Neural cell (in vitro differentiated cells): ENCODE measurements at regions not wholly inside any gene's neighbourhood (a gene's known extent, or its start where the extent isn't known, plus 50 kb on each side); places are given as distances from the start of the nearest gene placed in this dataset.

Experiments used
- H2AFZ ChIP-seq: fragments of 200-600, 300-800 bp; sonication (generic), shearing (Covaris generic); 2 replicates; pipeline ENCODE4 v1.6.0; 2014; ENCODE audit warnings: low read depth, mild to moderate bottlenecking, antibody characterized with exemption, low read length, moderate library complexity
- H3F3A ChIP-seq: fragments of 200-600 bp; shearing (Covaris generic); 2 replicates; pipeline ENCODE4 v1.6.1; 2016; ENCODE audit warnings: mild to moderate bottlenecking, moderate library complexity, mixed read lengths, antibody characterized with exemption, low read length; ENCODE audit not compliant: insufficient read depth, poor library complexity, severe bottlenecking
- H3K27ac ChIP-seq: fragments of 200-600, 300-800 bp; sonication (generic), shearing (Covaris generic); 2 replicates; pipeline ENCODE4 v1.5.1; 2014; ENCODE audit warnings: mild to moderate bottlenecking, low read length, moderate library complexity
- H3K27me3 ChIP-seq: fragments of 300-800, 200-600 bp; sonication (generic), shearing (Covaris generic); 2 replicates; pipeline ENCODE4 v1.6.0; 2014; ENCODE audit warnings: mild to moderate bottlenecking, low read depth, low read length, moderate library complexity; ENCODE audit not compliant: insufficient read depth
- H3K36me3 ChIP-seq: fragments of 300-800, 200-600 bp; sonication (generic), shearing (Covaris generic); 2 replicates; pipeline ENCODE4 v1.5.1; 2014; ENCODE audit warnings: mild to moderate bottlenecking, antibody characterized with exemption, low read length, moderate library complexity; ENCODE audit not compliant: insufficient read depth
- H3K4me2 ChIP-seq: fragments of 300-800, 200-600 bp; sonication (generic), shearing (Covaris generic); 2 replicates; pipeline ENCODE4 v1.6.0; 2014; ENCODE audit warnings: mild to moderate bottlenecking, low read length
- H3K4me3 ChIP-seq: fragments of 300-800, 200-600 bp; sonication (generic), shearing (Covaris generic); 2 replicates; pipeline ENCODE4 v1.5.1; 2014; ENCODE audit warnings: mild to moderate bottlenecking, low read length, moderate library complexity
- H3K79me2 ChIP-seq: fragments of 200-600 bp; shearing (Covaris generic); replicated peaks from 2 replicates; pipeline ENCODE4 v1.6.0; 2014; ENCODE audit warnings: mild to moderate bottlenecking, low read length, moderate library complexity; ENCODE audit not compliant: insufficient read depth
- H3K9ac ChIP-seq: fragments of 300-800, 200-600 bp; sonication (generic), shearing (Covaris generic); 2 replicates; pipeline ENCODE4 v1.6.1; 2016; ENCODE audit warnings: mild to moderate bottlenecking, low read length, mixed read lengths
- H3K9me2 ChIP-seq: fragments of 200-600 bp; shearing (Covaris generic); 2 replicates; pipeline ENCODE4 v1.6.1; 2016; ENCODE audit warnings: mild to moderate bottlenecking, low read length, mixed read lengths; ENCODE audit not compliant: insufficient read depth
- H3K9me3 ChIP-seq: fragments of 200-600, 300-800 bp; sonication (generic), shearing (Covaris generic); 2 replicates; pipeline ENCODE4 v1.6.1; 2016; ENCODE audit warnings: mild to moderate bottlenecking, mixed run types, low read length, moderate library complexity, mixed read lengths
- H4K20me1 ChIP-seq: fragments of 200-600 bp; shearing (Covaris generic); 2 replicates; pipeline ENCODE4 v1.6.1; 2016; ENCODE audit warnings: mild to moderate bottlenecking, mixed run types; ENCODE audit not compliant: insufficient read depth
- CTCF ChIP-seq: fragments of 450-650 bp; IDR thresholded peaks from 2 replicates; pipeline ENCODE4 v1.5.1; 2014; ENCODE audit warnings: antibody characterized with exemption, mild to moderate bottlenecking, moderate library complexity; ENCODE audit not compliant: poor library complexity, severe bottlenecking
- EP300 ChIP-seq: fragments of 450-650 bp; conservative IDR thresholded peaks from 2 replicates; pipeline ENCODE4 v1.6.1; 2014; ENCODE audit warnings: antibody characterized with exemption, mild to moderate bottlenecking, moderate library complexity; ENCODE audit not compliant: poor library complexity, severe bottlenecking
- EZH2 ChIP-seq: fragments of 200-600, 300-800 bp; shearing (Covaris generic), sonication (generic); IDR thresholded peaks from 2 replicates; pipeline ENCODE4 v1.6.1; 2014; ENCODE audit warnings: antibody characterized with exemption, low read length, borderline replicate concordance, mild to moderate bottlenecking; ENCODE audit not compliant: insufficient read depth, poor library complexity, severe bottlenecking
- MXI1 ChIP-seq: fragments of 450-650 bp; conservative IDR thresholded peaks from 2 replicates; pipeline ENCODE4 v1.6.1; 2014; ENCODE audit warnings: antibody characterized with exemption, mild to moderate bottlenecking; ENCODE audit not compliant: poor library complexity, severe bottlenecking
- POLR2AphosphoS5 ChIP-seq: IDR thresholded peaks from 2 replicates; pipeline ENCODE4 v1.6.1; 2012
- RAD21 ChIP-seq: fragments of 450-650 bp; conservative IDR thresholded peaks from 2 replicates; pipeline ENCODE4 v1.6.1; 2014; ENCODE audit warnings: antibody characterized with exemption, mild to moderate bottlenecking, moderate library complexity
- REST ChIP-seq: IDR thresholded peaks from 2 replicates; pipeline ENCODE4 v1.6.1; 2012; ENCODE audit warnings: borderline replicate concordance
- SMC3 ChIP-seq: fragments of 450-650 bp; conservative IDR thresholded peaks from 2 replicates; pipeline ENCODE4 v1.6.1; 2014; ENCODE audit warnings: antibody characterized with exemption, mild to moderate bottlenecking, moderate library complexity; ENCODE audit not compliant: poor library complexity

GRCh38 chr3:150054635-150055034 is 83.9 kb upstream of the PFN2 start:
- TF ChIP-seq CTCF = no peak
- TF ChIP-seq SMC3 = no peak
- TF ChIP-seq MXI1 = no peak
- TF ChIP-seq POLR2AphosphoS5 = no peak
- no peak for TF ChIP-seq REST
- no peak for TF ChIP-seq RAD21
- TF ChIP-seq EZH2 = no peak
- TF ChIP-seq EP300 = no peak
- Histone ChIP-seq H3K9ac (no peak overlapping the region), H3K27me3 (no peaks in the 10 kb centered on the region)

GRCh38 chr3:150050510-150050909 is 79.8 kb upstream of the PFN2 start:
- no peak for TF ChIP-seq EP300
- no peak for TF ChIP-seq SMC3
- Histone ChIP-seq H3K9me2 (no peaks in the 10 kb centered on the region), H3K27me3 (no peaks in the 10 kb centered on the region)

More at GRCh38 chr3:150054635-150055034, 83.9 kb upstream of the PFN2 start:
- Histone ChIP-seq H3K9me2 (no peaks in the 10 kb centered on the region), H3K9me3 (no peaks in the 10 kb centered on the region), H2AFZ (no peak overlapping the region), H3K4me2 (no peak overlapping the region), H4K20me1 (no peaks in the 10 kb centered on the region), H3K79me2 (no peaks in the 10 kb centered on the region), H3K36me3 (no peaks in the 10 kb centered on the region), H3K27ac (no peak overlapping the region), H3F3A (no peaks in the 10 kb centered on the region), H3K4me3 (no peak overlapping the region)

GRCh38 chr3:150049317-150049716 is 78.6 kb upstream of the PFN2 start:
- Histone ChIP-seq H3F3A (no peaks in the 10 kb centered on the region), H3K36me3 (no peaks in the 10 kb centered on the region), H3K79me2 (no peaks in the 10 kb centered on the region), H3K27ac (no peak overlapping the region), H3K9me3 (no peaks in the 10 kb centered on the region), H3K4me3 (no peak overlapping the region), H3K9me2 (no peaks in the 10 kb centered on the region), H2AFZ (no peak overlapping the region), H3K9ac (no peak overlapping the region), H3K27me3 (no peaks in the 10 kb centered on the region), H4K20me1 (no peaks in the 10 kb centered on the region), H3K4me2 (no peak overlapping the region)
- TF ChIP-seq RAD21 (no peak), MXI1 (no peak), EP300 (no peak)

More at GRCh38 chr3:150050510-150050909, 79.8 kb upstream of the PFN2 start:
- no peaks in the 10 kb centered on the region for H3K79me2 ChIP-seq
- H4K20me1 ChIP-seq = no peaks in the 10 kb centered on the region
- no peaks in the 10 kb centered on the region for H3K9me3 ChIP-seq
- no peaks in the 10 kb centered on the region for H3K36me3 ChIP-seq
- no peak overlapping the region for H2AFZ ChIP-seq
- H3K27ac ChIP-seq = no peak overlapping the region
- no peaks in the 10 kb centered on the region for H3F3A ChIP-seq
- no peak overlapping the region for H3K4me2 ChIP-seq
- H3K9ac ChIP-seq = no peak overlapping the region
- H3K4me3 ChIP-seq = no peak overlapping the region
